KMS-11 (cell line): ENCODE measurements at regions not wholly inside any gene's neighbourhood (a gene's known extent, or its start where the extent isn't known, plus 50 kb on each side); places are given as distances from the start of the nearest gene placed in this dataset.

Experiments
- H2AFZ ChIP-seq: fragments of 200-600 bp; sonication (generic); 2 replicates; pipeline ENCODE4 v1.6.1; 2016; ENCODE audit warnings: antibody characterized with exemption, mixed run types, low read depth
- H3K27ac ChIP-seq: fragments of 200-600 bp; sonication (generic); 2 replicates; pipeline ENCODE4 v1.6.1; 2016; ENCODE audit warnings: mild to moderate bottlenecking, mixed run types
- H3K27me3 ChIP-seq: fragments of 200-600 bp; sonication (generic); 2 replicates; pipeline ENCODE4 v1.6.1; 2017; ENCODE audit warnings: mild to moderate bottlenecking, low read depth, mixed run types, moderate library complexity; ENCODE audit not compliant: insufficient read depth
- H3K36me3 ChIP-seq: fragments of 200-600 bp; sonication (generic); 2 replicates; pipeline ENCODE4 v1.6.1; 2017; ENCODE audit warnings: mild to moderate bottlenecking, mixed run types; ENCODE audit not compliant: insufficient read depth
- H3K4me1 ChIP-seq: fragments of 200-600 bp; sonication (generic); 2 replicates; pipeline ENCODE4 v1.6.1; 2016; ENCODE audit warnings: mild to moderate bottlenecking, low read depth, mixed run types; ENCODE audit not compliant: poor library complexity, severe bottlenecking
- H3K4me2 ChIP-seq: fragments of 200-600 bp; sonication (generic); 2 replicates; pipeline ENCODE4 v1.7.0; 2016; ENCODE audit warnings: mild to moderate bottlenecking, mixed run types
- H3K4me3 ChIP-seq: fragments of 200-600 bp; sonication (generic); IDR thresholded peaks from 2 replicates; pipeline ENCODE4 v1.6.1; 2017; ENCODE audit warnings: low read depth, low read length, mixed read lengths; ENCODE audit not compliant: insufficient read depth
- H3K79me2 ChIP-seq: fragments of 200-600 bp; sonication (generic); 2 replicates; pipeline ENCODE4 v1.6.1; 2016; ENCODE audit warnings: low read depth, mixed run types; ENCODE audit not compliant: insufficient read depth
- H3K9ac ChIP-seq: fragments of 200-600 bp; sonication (generic); 2 replicates; pipeline ENCODE4 v1.6.1; 2016; ENCODE audit warnings: mild to moderate bottlenecking, mixed run types
- H4K20me1 ChIP-seq: fragments of 200-600 bp; sonication (generic); 2 replicates; pipeline ENCODE4 v1.6.1; 2016; ENCODE audit warnings: mild to moderate bottlenecking, mixed run types; ENCODE audit not compliant: insufficient read depth
- TF ChIP-seq, protein P1 (sequence below): fragments of 200-600 bp; sonication (generic); conservative IDR thresholded peaks from 2 replicates; pipeline ENCODE4 v1.6.1; 2017; ENCODE audit warnings: low read depth, mild to moderate bottlenecking, antibody characterized with exemption, low read length, moderate library complexity, mixed read lengths

DNA sequence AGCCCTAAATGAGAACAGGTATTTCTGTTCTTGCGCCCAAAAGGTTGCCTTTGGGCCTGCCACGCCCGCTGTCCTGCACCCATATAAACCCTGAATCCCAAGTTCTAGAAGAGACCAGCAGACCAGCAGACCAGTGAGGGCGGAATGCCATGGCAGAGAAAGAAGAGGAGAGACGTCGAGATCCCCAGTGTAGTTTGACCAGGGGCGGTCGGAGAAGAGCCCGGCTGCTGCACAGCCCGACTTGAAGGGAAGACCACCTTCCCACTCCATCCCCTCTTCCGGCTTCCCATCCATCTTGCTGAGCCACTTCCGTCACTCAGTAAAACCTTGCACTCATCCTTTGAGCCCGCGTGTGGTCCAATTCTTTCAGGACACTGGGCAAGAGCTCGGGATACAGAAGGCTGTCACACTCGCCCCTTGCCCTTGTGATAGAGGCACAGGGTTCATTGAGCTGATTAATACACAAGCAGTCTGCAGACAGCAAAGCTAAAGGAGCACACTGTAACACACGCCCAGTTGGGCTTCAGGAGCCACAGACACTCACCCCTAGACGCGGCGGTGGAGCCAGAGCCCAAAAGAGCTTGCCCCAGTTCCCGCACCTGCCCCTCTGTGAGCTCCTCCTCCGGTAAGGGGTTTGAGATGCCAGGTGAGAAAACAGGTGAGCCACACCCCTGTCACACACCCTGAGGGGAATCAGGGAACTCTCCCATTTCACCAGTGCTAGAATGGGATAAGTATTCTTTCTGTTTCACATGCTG is 230.8 kb downstream of the PCDH10 start:
- H3K36me3 ChIP-seq: no peaks in the 10 kb centered on the region
- TF ChIP-seq, protein P1, sequence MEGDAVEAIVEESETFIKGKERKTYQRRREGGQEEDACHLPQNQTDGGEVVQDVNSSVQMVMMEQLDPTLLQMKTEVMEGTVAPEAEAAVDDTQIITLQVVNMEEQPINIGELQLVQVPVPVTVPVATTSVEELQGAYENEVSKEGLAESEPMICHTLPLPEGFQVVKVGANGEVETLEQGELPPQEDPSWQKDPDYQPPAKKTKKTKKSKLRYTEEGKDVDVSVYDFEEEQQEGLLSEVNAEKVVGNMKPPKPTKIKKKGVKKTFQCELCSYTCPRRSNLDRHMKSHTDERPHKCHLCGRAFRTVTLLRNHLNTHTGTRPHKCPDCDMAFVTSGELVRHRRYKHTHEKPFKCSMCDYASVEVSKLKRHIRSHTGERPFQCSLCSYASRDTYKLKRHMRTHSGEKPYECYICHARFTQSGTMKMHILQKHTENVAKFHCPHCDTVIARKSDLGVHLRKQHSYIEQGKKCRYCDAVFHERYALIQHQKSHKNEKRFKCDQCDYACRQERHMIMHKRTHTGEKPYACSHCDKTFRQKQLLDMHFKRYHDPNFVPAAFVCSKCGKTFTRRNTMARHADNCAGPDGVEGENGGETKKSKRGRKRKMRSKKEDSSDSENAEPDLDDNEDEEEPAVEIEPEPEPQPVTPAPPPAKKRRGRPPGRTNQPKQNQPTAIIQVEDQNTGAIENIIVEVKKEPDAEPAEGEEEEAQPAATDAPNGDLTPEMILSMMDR: no peak

DNA sequence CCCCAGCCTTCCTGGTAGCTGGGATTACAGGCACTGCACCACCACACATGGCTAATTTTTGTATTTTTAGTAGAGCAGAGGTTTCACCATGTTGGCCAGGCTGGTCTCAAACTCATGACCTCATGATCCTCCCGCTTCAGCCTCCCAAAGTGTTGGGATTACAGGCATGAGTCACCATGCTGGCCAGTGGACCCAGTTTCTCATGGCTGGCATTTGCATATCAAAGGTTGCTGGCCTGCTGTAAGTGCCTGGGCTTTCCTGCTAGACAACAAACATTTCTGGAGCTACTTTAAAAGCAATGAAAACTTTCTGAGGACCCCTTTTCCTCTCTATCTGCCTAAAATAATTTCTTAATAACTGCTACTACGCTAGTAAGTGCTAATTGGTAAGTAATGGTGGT is 228.2 kb downstream of the PCDH10 start:
- no peak overlapping the region for H3K9ac ChIP-seq
- no peaks in the 10 kb centered on the region for H3K27me3 ChIP-seq
- H3K36me3 ChIP-seq: no peaks in the 10 kb centered on the region
- TF ChIP-seq, protein P1: no peak
- H3K4me2 ChIP-seq: no peak overlapping the region
- no peaks in the 10 kb centered on the region for H3K79me2 ChIP-seq
- H3K27ac ChIP-seq: no peak overlapping the region
- no peaks in the 10 kb centered on the region for H3K4me1 ChIP-seq
- no peaks in the 10 kb centered on the region for H4K20me1 ChIP-seq
- no peak overlapping the region for H2AFZ ChIP-seq
- H3K4me3 ChIP-seq: no peak overlapping the region

More for the DNA sequence above, 230.8 kb downstream of the PCDH10 start:
- no peak overlapping the region for H2AFZ ChIP-seq
- H3K4me2 ChIP-seq: no peak overlapping the region
- H3K4me1 ChIP-seq: no peaks in the 10 kb centered on the region
- no peak overlapping the region for H3K27ac ChIP-seq
- no peaks in the 10 kb centered on the region for H3K79me2 ChIP-seq
- no peaks in the 10 kb centered on the region for H3K27me3 ChIP-seq
- H4K20me1 ChIP-seq: no peaks in the 10 kb centered on the region
- no peak overlapping the region for H3K4me3 ChIP-seq
- no peak overlapping the region for H3K9ac ChIP-seq

DNA sequence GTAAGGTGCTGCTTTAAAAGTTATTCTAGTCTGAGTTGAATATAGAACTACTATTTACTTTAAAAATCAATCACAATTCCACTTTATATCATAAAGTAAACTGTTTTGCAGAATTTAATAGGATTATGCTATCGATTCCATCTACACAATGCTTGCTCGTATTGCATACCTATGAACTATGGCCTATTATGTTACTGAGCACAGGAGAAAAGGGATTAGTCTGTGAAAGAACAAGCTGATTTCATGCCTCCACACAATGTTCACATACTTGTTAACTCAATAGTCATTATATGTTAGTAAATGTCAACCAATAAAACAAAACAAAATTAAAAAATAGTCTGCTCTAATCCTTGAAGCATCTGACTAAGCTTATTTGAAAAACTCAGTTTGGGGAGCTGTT is 223.6 kb downstream of the PCDH10 start:
- H3K4me2 ChIP-seq: no peak overlapping the region
- no peaks in the 10 kb centered on the region for H3K4me1 ChIP-seq
- H3K27ac ChIP-seq: no peak overlapping the region
- TF ChIP-seq, protein P1: no peak
- H3K9ac ChIP-seq: no peak overlapping the region
- H4K20me1 ChIP-seq: no peaks in the 10 kb centered on the region
- no peaks in the 10 kb centered on the region for H3K36me3 ChIP-seq
- no peaks in the 10 kb centered on the region for H3K79me2 ChIP-seq
- H2AFZ ChIP-seq: no peak overlapping the region
- H3K27me3 ChIP-seq: no peaks in the 10 kb centered on the region
- H3K4me3 ChIP-seq: no peak overlapping the region

DNA sequence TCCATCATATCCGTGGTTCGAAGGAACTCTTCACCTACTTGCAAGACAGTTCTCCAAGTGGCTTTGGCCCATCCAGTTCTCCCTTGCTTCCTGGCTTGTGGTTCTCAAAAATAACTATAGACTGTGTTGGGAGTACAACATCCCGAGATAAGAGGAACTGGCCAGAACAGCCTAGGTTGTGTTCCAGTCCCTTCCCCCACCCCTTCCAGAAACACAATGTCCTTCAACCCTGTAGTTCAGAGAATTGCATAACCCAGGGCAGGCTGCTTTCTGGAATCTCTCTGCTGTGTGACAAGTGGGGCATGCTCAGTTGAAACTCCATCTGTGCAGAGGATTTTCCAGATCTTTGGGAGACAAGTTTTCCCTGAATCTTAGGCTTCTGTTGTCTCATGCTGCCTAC is 206.5 kb downstream of the PCDH10 start:
- no peak overlapping the region for H3K4me2 ChIP-seq
- H3K4me1 ChIP-seq: no peaks in the 10 kb centered on the region
- no peak overlapping the region for H3K27ac ChIP-seq
- H2AFZ ChIP-seq: no peak overlapping the region
- no peak overlapping the region for H3K4me3 ChIP-seq
- H3K9ac ChIP-seq: no peak overlapping the region
- no peaks in the 10 kb centered on the region for H3K36me3 ChIP-seq
- TF ChIP-seq, protein P1: no peak
- H3K27me3 ChIP-seq: no peaks in the 10 kb centered on the region
- no peaks in the 10 kb centered on the region for H3K79me2 ChIP-seq
- no peaks in the 10 kb centered on the region for H4K20me1 ChIP-seq
